HG02981 (cell line): ENCODE measurements at regions not wholly inside any gene's neighbourhood (a gene's known extent, or its start where the extent isn't known, plus 50 kb on each side); places are given as distances from the start of the nearest gene placed in this dataset.
A peak's percentile ranks its signal among the peaks of the same experiment; 100 is the strongest.
"Not testable (repeated sequence)": the region's sequence is repeated elsewhere in the genome, so short reads cannot be mapped to it uniquely, and the experiment has no call there.

Experiments
- ATAC-seq: cut with Tn5 transposase; IDR thresholded peaks from one replicate; pipeline ENCODE4 v1.9.1; 2021; ENCODE audit warnings: mild to moderate bottlenecking, moderate library complexity; ENCODE audit not compliant: unreplicated experiment

GRCh38 chr9:106082621-106083020, 388.3 kb downstream of the TMEM38B start:
- ATAC-seq: no peak

GRCh38 chr9:106084702-106085101, 390.4 kb downstream of the TMEM38B start:
- no peak for ATAC-seq

- no peak for ATAC-seq
These were observed 391.1 kb downstream of the TMEM38B start for GRCh38 chr9:106085479-106085878.

GRCh38 chr9:106092083-106092482, 397.7 kb downstream of the TMEM38B start:
- no peak for ATAC-seq

GRCh38 chr9:106102821-106103220, 408.5 kb downstream of the TMEM38B start:
- ATAC-seq: no peak

- peak; percentile 74 for ATAC-seq
These were observed 410.5 kb downstream of the TMEM38B start for GRCh38 chr9:106104887-106105286.

GRCh38 chr9:106106396-106106795, 412.1 kb downstream of the TMEM38B start:
- no peak for ATAC-seq

GRCh38 chr9:106107716-106108115, 413.4 kb downstream of the TMEM38B start:
- ATAC-seq: peak; percentile 43

GRCh38 chr9:106109706-106110105, 415.4 kb downstream of the TMEM38B start:
- ATAC-seq: not testable (repeated sequence)

GRCh38 chr9:106110483-106110882, 416.1 kb downstream of the TMEM38B start:
- no peak for ATAC-seq

GRCh38 chr9:106111039-106111730, 416.8 kb downstream of the TMEM38B start:
- no peak for ATAC-seq

- no peak for ATAC-seq
These were observed 418.6 kb downstream of the TMEM38B start for GRCh38 chr9:106112935-106113334.

- ATAC-seq: no peak
These were observed 424.8 kb downstream of the TMEM38B start for GRCh38 chr9:106119176-106119575.

GRCh38 chr9:106120071-106120470, 425.7 kb downstream of the TMEM38B start:
- no peak for ATAC-seq

GRCh38 chr9:106127776-106128175, 433.4 kb downstream of the TMEM38B start:
- no peak for ATAC-seq

GRCh38 chr9:106130374-106130773, 436.0 kb downstream of the TMEM38B start:
- no peak for ATAC-seq

- no peak for ATAC-seq
These were observed 449.4 kb downstream of the TMEM38B start for GRCh38 chr9:106143781-106144180.

GRCh38 chr9:106146066-106146840, 451.9 kb downstream of the TMEM38B start:
- no peak for ATAC-seq

GRCh38 chr9:106146886-106147285, 452.5 kb downstream of the TMEM38B start:
- no peak for ATAC-seq

GRCh38 chr9:106149956-106150355, 455.6 kb downstream of the TMEM38B start:
- no peak for ATAC-seq

- ATAC-seq: no peak
These were observed 462.1 kb downstream of the TMEM38B start for GRCh38 chr9:106156465-106156864.

GRCh38 chr9:106172265-106172664, 477.9 kb downstream of the TMEM38B start:
- ATAC-seq: no peak
